ENCODE measurements at regions not wholly inside any gene's neighbourhood (a gene's known extent, or its start where the extent isn't known, plus 50 kb on each side); places are given as distances from the start of the nearest gene placed in this dataset.
"Not testable (repeated sequence)": the region's sequence is repeated elsewhere in the genome, so short reads cannot be mapped to it uniquely, and the experiment has no call there.

DNA sequence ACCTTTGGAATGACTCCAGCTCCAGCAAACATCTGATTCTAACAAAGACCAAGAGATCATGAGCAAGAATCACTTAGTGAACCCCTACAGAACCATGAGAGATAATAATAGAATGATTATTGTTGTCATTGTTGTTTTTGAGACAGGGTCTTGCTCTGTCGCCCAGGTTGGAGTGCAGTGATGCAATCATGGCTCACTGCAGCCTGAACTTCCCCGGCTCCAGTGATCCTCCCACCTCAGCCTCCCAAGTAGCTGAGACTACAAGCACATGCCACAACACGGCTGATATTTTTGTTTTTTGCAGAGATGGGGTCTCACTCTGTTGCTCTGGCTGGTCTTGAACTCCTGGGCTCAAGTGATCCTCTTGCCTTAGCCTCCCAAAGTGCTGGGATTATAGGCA lies 69.4 kb upstream of the LYRM9 start:
- not testable (repeated sequence) for TF ChIP-seq CTCF (IDR thresholded peaks at IDR 0.05; ENCODE audit: insufficient read depth, low read length); POLR2AphosphoS5 (IDR thresholded peaks at IDR 0.05; ENCODE audit: low read depth); GABPA (IDR thresholded peaks at IDR 0.05; ENCODE audit: low read depth); SPI1 (IDR thresholded peaks at IDR 0.05; ENCODE audit: borderline replicate concordance, low read depth)
- TF ChIP-seq, protein P1, sequence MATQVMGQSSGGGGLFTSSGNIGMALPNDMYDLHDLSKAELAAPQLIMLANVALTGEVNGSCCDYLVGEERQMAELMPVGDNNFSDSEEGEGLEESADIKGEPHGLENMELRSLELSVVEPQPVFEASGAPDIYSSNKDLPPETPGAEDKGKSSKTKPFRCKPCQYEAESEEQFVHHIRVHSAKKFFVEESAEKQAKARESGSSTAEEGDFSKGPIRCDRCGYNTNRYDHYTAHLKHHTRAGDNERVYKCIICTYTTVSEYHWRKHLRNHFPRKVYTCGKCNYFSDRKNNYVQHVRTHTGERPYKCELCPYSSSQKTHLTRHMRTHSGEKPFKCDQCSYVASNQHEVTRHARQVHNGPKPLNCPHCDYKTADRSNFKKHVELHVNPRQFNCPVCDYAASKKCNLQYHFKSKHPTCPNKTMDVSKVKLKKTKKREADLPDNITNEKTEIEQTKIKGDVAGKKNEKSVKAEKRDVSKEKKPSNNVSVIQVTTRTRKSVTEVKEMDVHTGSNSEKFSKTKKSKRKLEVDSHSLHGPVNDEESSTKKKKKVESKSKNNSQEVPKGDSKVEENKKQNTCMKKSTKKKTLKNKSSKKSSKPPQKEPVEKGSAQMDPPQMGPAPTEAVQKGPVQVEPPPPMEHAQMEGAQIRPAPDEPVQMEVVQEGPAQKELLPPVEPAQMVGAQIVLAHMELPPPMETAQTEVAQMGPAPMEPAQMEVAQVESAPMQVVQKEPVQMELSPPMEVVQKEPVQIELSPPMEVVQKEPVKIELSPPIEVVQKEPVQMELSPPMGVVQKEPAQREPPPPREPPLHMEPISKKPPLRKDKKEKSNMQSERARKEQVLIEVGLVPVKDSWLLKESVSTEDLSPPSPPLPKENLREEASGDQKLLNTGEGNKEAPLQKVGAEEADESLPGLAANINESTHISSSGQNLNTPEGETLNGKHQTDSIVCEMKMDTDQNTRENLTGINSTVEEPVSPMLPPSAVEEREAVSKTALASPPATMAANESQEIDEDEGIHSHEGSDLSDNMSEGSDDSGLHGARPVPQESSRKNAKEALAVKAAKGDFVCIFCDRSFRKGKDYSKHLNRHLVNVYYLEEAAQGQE (IDR thresholded peaks at IDR 0.05; ENCODE audit: insufficient replicate concordance, low read depth) = not testable (repeated sequence)

Measured in HL-60 (cell line).